ENCODE measurements at regions not wholly inside any gene's neighbourhood (a gene's known extent, or its start where the extent isn't known, plus 50 kb on each side); places are given as distances from the start of the nearest gene placed in this dataset.

- Histone ChIP-seq H3K27me3 (ENCODE audit: insufficient read depth, low read length, poor library complexity, severe bottlenecking) (no peaks in the 10 kb centered on the region), H3K4me3 (ENCODE audit: low read length) (no peak overlapping the region), H3K9me3 (ENCODE audit: low read length) (no peaks in the 10 kb centered on the region), H3K36me3 (ENCODE audit: insufficient read depth, low read length) (no peaks in the 10 kb centered on the region), H3K4me1 (ENCODE audit: insufficient read depth, low read length) (no peaks in the 10 kb centered on the region), H3K27ac (ENCODE audit: low read depth, low read length) (no peak overlapping the region)
- H3K9me3 Mint-ChIP-seq = no peaks in the 10 kb centered on the region
- peaks cover 2 to 5% of the 10 kb centered on the region in 2 donors for H3K27me3 Mint-ChIP-seq
- no peak overlapping the region for H3K27ac Mint-ChIP-seq
- DNase-seq = no peak
- CTCF ChIA-PET = no interaction called here
- H3K36me3 Mint-ChIP-seq = no peaks in the 10 kb centered on the region
- POLR2A ChIA-PET = no interaction called here
- no peak overlapping the region for H3K4me3 Mint-ChIP-seq
- peaks cover 3 to 10% (median 5%) of the 10 kb centered on the region in 3 donors for H3K4me1 Mint-ChIP-seq
These were observed 301.1 kb downstream of the DIPK2A start for GRCh38 chr3:144272680-144273079.

GRCh38 chr3:144273601-144274000 lies 302.0 kb downstream of the DIPK2A start:
- H3K4me3 ChIP-seq (ENCODE audit: low read length) = no peak overlapping the region
- CTCF ChIA-PET = no interaction called here
- H3K36me3 Mint-ChIP-seq = no peaks in the 10 kb centered on the region
- H3K27ac ChIP-seq (ENCODE audit: low read depth, low read length) = no peak overlapping the region
- no peaks in the 10 kb centered on the region for H3K4me1 ChIP-seq (ENCODE audit: insufficient read depth, low read length)
- H3K4me1 Mint-ChIP-seq = peaks cover 3 to 10% (median 5%) of the 10 kb centered on the region in 3 donors
- POLR2A ChIA-PET = no interaction called here
- H3K9me3 ChIP-seq (ENCODE audit: low read length) = no peaks in the 10 kb centered on the region
- H3K36me3 ChIP-seq (ENCODE audit: insufficient read depth, low read length) = no peaks in the 10 kb centered on the region
- DNase-seq = no peak
- peaks cover 2 to 5% of the 10 kb centered on the region in 2 donors for H3K27me3 Mint-ChIP-seq
- no peak overlapping the region for H3K27ac Mint-ChIP-seq
- H3K4me3 Mint-ChIP-seq = no peak overlapping the region
- H3K27me3 ChIP-seq (ENCODE audit: insufficient read depth, low read length, poor library complexity, severe bottlenecking) = no peaks in the 10 kb centered on the region
- H3K9me3 Mint-ChIP-seq = no peaks in the 10 kb centered on the region

GRCh38 chr3:144275005-144275404 lies 303.4 kb downstream of the DIPK2A start:
- peaks cover 3 to 10% (median 5%) of the 10 kb centered on the region in 3 donors for H3K4me1 Mint-ChIP-seq
- peaks cover 2 to 5% of the 10 kb centered on the region in 2 donors for H3K27me3 Mint-ChIP-seq
- H3K9me3 Mint-ChIP-seq = no peaks in the 10 kb centered on the region
- Histone ChIP-seq H3K27me3 (ENCODE audit: insufficient read depth, low read length, poor library complexity, severe bottlenecking) (no peaks in the 10 kb centered on the region), H3K36me3 (ENCODE audit: insufficient read depth, low read length) (no peaks in the 10 kb centered on the region), H3K4me1 (ENCODE audit: insufficient read depth, low read length) (no peaks in the 10 kb centered on the region), H3K27ac (ENCODE audit: low read depth, low read length) (no peak overlapping the region), H3K9me3 (ENCODE audit: low read length) (no peaks in the 10 kb centered on the region), H3K4me3 (ENCODE audit: low read length) (no peak overlapping the region)
- no peak for DNase-seq
- H3K4me3 Mint-ChIP-seq = no peak overlapping the region
- POLR2A ChIA-PET = no interaction called here
- H3K36me3 Mint-ChIP-seq = peaks cover 0 to 2% (median 0%) of the 10 kb centered on the region in 3 donors
- no peak overlapping the region for H3K27ac Mint-ChIP-seq
- CTCF ChIA-PET = no interaction called here

- POLR2A ChIA-PET = no interaction called here
- no peaks in the 10 kb centered on the region for H3K9me3 ChIP-seq (ENCODE audit: low read length)
- no peak overlapping the region for H3K27ac ChIP-seq (ENCODE audit: low read depth, low read length)
- DNase-seq = no peak
- H3K27ac Mint-ChIP-seq = no peak overlapping the region
- no peaks in the 10 kb centered on the region for H3K4me1 Mint-ChIP-seq
- no peaks in the 10 kb centered on the region for H3K27me3 ChIP-seq (ENCODE audit: insufficient read depth, low read length, poor library complexity, severe bottlenecking)
- H3K9me3 Mint-ChIP-seq = peaks cover 0 to 8% (median 0%) of the 10 kb centered on the region in 5 donors
- CTCF ChIA-PET = no interaction called here
- H3K4me3 ChIP-seq (ENCODE audit: low read length) = no peak overlapping the region
- no peak overlapping the region for H3K4me3 Mint-ChIP-seq
- no peaks in the 10 kb centered on the region for H3K27me3 Mint-ChIP-seq
- H3K36me3 Mint-ChIP-seq = peaks cover 0 to 2% (median 0%) of the 10 kb centered on the region in 3 donors
- no peaks in the 10 kb centered on the region for H3K4me1 ChIP-seq (ENCODE audit: insufficient read depth, low read length)
- no peaks in the 10 kb centered on the region for H3K36me3 ChIP-seq (ENCODE audit: insufficient read depth, low read length)
These were observed 310.7 kb downstream of the DIPK2A start for GRCh38 chr3:144282313-144282712.

GRCh38 chr3:144286235-144286910 lies 314.8 kb downstream of the DIPK2A start:
- POLR2A ChIA-PET = no interaction called here
- no peak for DNase-seq
- no peaks in the 10 kb centered on the region for H3K4me1 Mint-ChIP-seq
- H3K4me3 ChIP-seq (ENCODE audit: low read length) = no peak overlapping the region
- H3K36me3 ChIP-seq (ENCODE audit: insufficient read depth, low read length) = no peaks in the 10 kb centered on the region
- CTCF ChIA-PET = no interaction called here
- H3K27ac Mint-ChIP-seq = no peak overlapping the region
- H3K9me3 ChIP-seq (ENCODE audit: low read length) = no peaks in the 10 kb centered on the region
- no peaks in the 10 kb centered on the region for H3K36me3 Mint-ChIP-seq
- H3K27me3 ChIP-seq (ENCODE audit: insufficient read depth, low read length, poor library complexity, severe bottlenecking) = no peaks in the 10 kb centered on the region
- H3K27ac ChIP-seq (ENCODE audit: low read depth, low read length) = no peak overlapping the region
- H3K9me3 Mint-ChIP-seq = peaks cover 0 to 8% (median 2%) of the 10 kb centered on the region in 5 donors
- no peak overlapping the region for H3K4me3 Mint-ChIP-seq
- no peaks in the 10 kb centered on the region for H3K4me1 ChIP-seq (ENCODE audit: insufficient read depth, low read length)
- H3K27me3 Mint-ChIP-seq = no peaks in the 10 kb centered on the region

GRCh38 chr3:144287001-144287400 lies 315.4 kb downstream of the DIPK2A start:
- Mint-ChIP-seq H3K27ac (no peak overlapping the region), H3K4me1 (no peaks in the 10 kb centered on the region)

GRCh38 chr3:144289057-144289456 lies 317.4 kb downstream of the DIPK2A start:
- ChIA-PET CTCF (no interaction called here), POLR2A (no interaction called here)
- peaks cover 0 to 4% (median 0%) of the 10 kb centered on the region in 3 donors for H3K4me1 Mint-ChIP-seq
- Histone ChIP-seq H3K27ac (ENCODE audit: low read depth, low read length) (no peak overlapping the region), H3K36me3 (ENCODE audit: insufficient read depth, low read length) (no peaks in the 10 kb centered on the region), H3K4me3 (ENCODE audit: low read length) (no peak overlapping the region), H3K9me3 (ENCODE audit: low read length) (no peaks in the 10 kb centered on the region), H3K27me3 (ENCODE audit: insufficient read depth, low read length, poor library complexity, severe bottlenecking) (no peaks in the 10 kb centered on the region), H3K4me1 (ENCODE audit: insufficient read depth, low read length) (no peaks in the 10 kb centered on the region)
- peaks cover 2 to 10% (median 4%) of the 10 kb centered on the region in 5 donors for H3K9me3 Mint-ChIP-seq
- no peaks in the 10 kb centered on the region for H3K27me3 Mint-ChIP-seq
- no peak for DNase-seq
- no peak overlapping the region for H3K27ac Mint-ChIP-seq
- H3K4me3 Mint-ChIP-seq = no peak overlapping the region
- no peaks in the 10 kb centered on the region for H3K36me3 Mint-ChIP-seq

More at GRCh38 chr3:144287001-144287400, 315.4 kb downstream of the DIPK2A start:
- peaks cover 2 to 8% (median 4%) of the 10 kb centered on the region in 5 donors for H3K9me3 Mint-ChIP-seq
- H3K27me3 Mint-ChIP-seq = no peaks in the 10 kb centered on the region
- Histone ChIP-seq H3K36me3 (ENCODE audit: insufficient read depth, low read length) (no peaks in the 10 kb centered on the region), H3K4me1 (ENCODE audit: insufficient read depth, low read length) (no peaks in the 10 kb centered on the region), H3K27me3 (ENCODE audit: insufficient read depth, low read length, poor library complexity, severe bottlenecking) (no peaks in the 10 kb centered on the region), H3K4me3 (ENCODE audit: low read length) (no peak overlapping the region), H3K9me3 (ENCODE audit: low read length) (no peaks in the 10 kb centered on the region), H3K27ac (ENCODE audit: low read depth, low read length) (no peak overlapping the region)
- POLR2A ChIA-PET = no interaction called here
- H3K4me3 Mint-ChIP-seq = no peak overlapping the region
- no peak for DNase-seq
- CTCF ChIA-PET = no interaction called here
- H3K36me3 Mint-ChIP-seq = no peaks in the 10 kb centered on the region

- Mint-ChIP-seq H3K36me3 (no peaks in the 10 kb centered on the region), H3K4me3 (peak overlapping the region in 2 of 7 donors; percentile 22 to 46), H3K4me1 (peaks cover 5 to 29% (median 14%) of the 10 kb centered on the region in 3 donors), H3K27ac (peak overlapping the region in 3 of 8 donors; percentile 39 to 84 (median 41)), H3K27me3 (no peaks in the 10 kb centered on the region), H3K9me3 (peaks cover 2 to 12% (median 4%) of the 10 kb centered on the region in 5 donors)
- Histone ChIP-seq H3K36me3 (ENCODE audit: insufficient read depth, low read length) (no peaks in the 10 kb centered on the region), H3K9me3 (ENCODE audit: low read length) (no peaks in the 10 kb centered on the region), H3K27me3 (ENCODE audit: insufficient read depth, low read length, poor library complexity, severe bottlenecking) (no peaks in the 10 kb centered on the region), H3K4me1 (ENCODE audit: insufficient read depth, low read length) (no peaks in the 10 kb centered on the region), H3K4me3 (ENCODE audit: low read length) (no peak overlapping the region), H3K27ac (ENCODE audit: low read depth, low read length) (no peak overlapping the region)
- no peak for DNase-seq
- CTCF ChIA-PET = no interaction called here
- POLR2A ChIA-PET = no interaction called here
These were observed 323.3 kb downstream of the DIPK2A start for GRCh38 chr3:144294659-144295538.

All from CD8-positive, alpha-beta memory T cell (primary cell).